ENCODE measurements at regions not wholly inside any gene's neighbourhood (a gene's known extent, or its start where the extent isn't known, plus 50 kb on each side); places are given as distances from the start of the nearest gene placed in this dataset.

DNA sequence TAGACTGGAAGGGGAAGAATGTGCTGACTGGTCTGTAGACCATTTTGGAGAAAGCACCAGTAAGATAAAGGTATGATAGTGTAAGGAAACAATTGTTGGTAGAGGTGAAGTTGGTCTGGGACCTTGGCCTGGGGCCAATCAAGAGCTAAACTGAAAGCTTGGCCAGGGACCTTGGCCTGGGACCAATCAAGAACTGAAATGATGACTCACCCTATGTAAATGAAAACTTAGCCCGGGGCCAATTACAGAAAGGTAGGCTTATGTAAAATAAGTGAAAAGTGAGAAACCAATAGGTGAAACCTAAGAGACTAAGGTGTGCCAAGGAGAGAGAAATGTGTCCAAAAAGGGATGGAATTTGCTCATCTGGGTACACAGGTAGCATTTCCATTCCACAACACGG lies 776.0 kb downstream of the C12orf50 start:
- no peak for TF ChIP-seq CTCF (IDR thresholded peaks at IDR 0.05; ENCODE audit: unreplicated experiment)
- no peak for DNase-seq (ENCODE audit: low spot score)
- Mint-ChIP-seq H3K4me3 (ENCODE audit: unreplicated experiment) (no peak overlapping the region), H3K9me3 (ENCODE audit: unreplicated experiment) (no peaks in the 10 kb centered on the region), H3K36me3 (ENCODE audit: low read depth, unreplicated experiment) (no peaks in the 10 kb centered on the region), H3K27ac (ENCODE audit: unreplicated experiment) (no peak overlapping the region), H3K4me1 (ENCODE audit: unreplicated experiment) (no peaks in the 10 kb centered on the region), H3K27me3 (ENCODE audit: unreplicated experiment) (no peaks in the 10 kb centered on the region)

GRCh38 chr12:87246726-87247125 lies 782.5 kb downstream of the C12orf50 start:
- Mint-ChIP-seq H3K9me3 (ENCODE audit: unreplicated experiment) (no peaks in the 10 kb centered on the region), H3K27ac (ENCODE audit: unreplicated experiment) (no peak overlapping the region), H3K4me1 (ENCODE audit: unreplicated experiment) (no peaks in the 10 kb centered on the region), H3K4me3 (ENCODE audit: unreplicated experiment) (no peak overlapping the region), H3K36me3 (ENCODE audit: low read depth, unreplicated experiment) (no peaks in the 10 kb centered on the region), H3K27me3 (ENCODE audit: unreplicated experiment) (no peaks in the 10 kb centered on the region)
- TF ChIP-seq CTCF (IDR thresholded peaks at IDR 0.05; ENCODE audit: unreplicated experiment), result no peak
- no peak for DNase-seq (ENCODE audit: low spot score)

DNA sequence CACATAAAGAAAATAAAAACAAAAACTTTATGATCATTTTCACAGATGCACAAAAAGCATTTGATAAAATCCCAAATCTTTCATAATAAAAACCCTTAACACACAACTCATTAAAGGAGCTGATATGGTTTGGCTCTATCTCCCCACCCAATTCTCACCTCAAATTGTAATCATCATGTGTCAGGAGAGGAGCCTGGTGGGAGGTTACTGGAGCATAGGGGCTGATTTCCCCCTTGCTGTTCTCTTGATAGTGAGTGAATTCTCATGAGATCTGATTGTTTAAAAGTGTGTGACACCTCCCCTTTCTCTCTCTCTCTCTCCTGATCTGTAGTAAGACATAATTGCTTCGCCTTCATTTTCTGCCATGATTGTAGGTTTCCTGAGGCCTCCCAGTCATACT lies 790.7 kb downstream of the C12orf50 start:
- no peaks in the 10 kb centered on the region for H3K9me3 Mint-ChIP-seq (ENCODE audit: unreplicated experiment)
- H3K27ac Mint-ChIP-seq (ENCODE audit: unreplicated experiment), result no peak overlapping the region
- no peaks in the 10 kb centered on the region for H3K4me1 Mint-ChIP-seq (ENCODE audit: unreplicated experiment)
- H3K27me3 Mint-ChIP-seq (ENCODE audit: unreplicated experiment), result no peaks in the 10 kb centered on the region
- TF ChIP-seq CTCF (IDR thresholded peaks at IDR 0.05; ENCODE audit: unreplicated experiment), result no peak
- no peaks in the 10 kb centered on the region for H3K36me3 Mint-ChIP-seq (ENCODE audit: low read depth, unreplicated experiment)
- H3K4me3 Mint-ChIP-seq (ENCODE audit: unreplicated experiment), result no peak overlapping the region
- no peak for DNase-seq (ENCODE audit: low spot score)

DNA sequence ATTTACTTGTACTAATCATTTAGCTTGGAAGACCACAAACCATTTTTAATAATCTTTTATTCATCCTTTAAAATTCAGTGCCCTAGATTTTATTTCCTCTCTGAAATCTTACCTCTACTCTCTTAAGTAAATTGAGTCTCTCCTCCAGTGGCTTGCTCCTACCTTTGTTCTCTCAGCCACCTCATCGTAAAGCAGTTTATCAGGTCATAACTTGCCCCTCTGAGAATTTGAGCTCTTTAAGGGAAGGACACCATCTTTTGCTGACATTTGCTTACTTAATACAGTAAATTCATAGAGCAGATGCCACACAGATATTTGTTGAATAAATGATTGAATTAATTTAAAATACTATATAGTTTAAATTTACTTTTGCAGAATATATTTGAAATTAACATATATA lies 794.3 kb downstream of the C12orf50 start:
- H3K4me3 Mint-ChIP-seq (ENCODE audit: unreplicated experiment), result no peak overlapping the region
- no peaks in the 10 kb centered on the region for H3K27me3 Mint-ChIP-seq (ENCODE audit: unreplicated experiment)
- no peaks in the 10 kb centered on the region for H3K4me1 Mint-ChIP-seq (ENCODE audit: unreplicated experiment)
- H3K9me3 Mint-ChIP-seq (ENCODE audit: unreplicated experiment), result no peaks in the 10 kb centered on the region
- no peaks in the 10 kb centered on the region for H3K36me3 Mint-ChIP-seq (ENCODE audit: low read depth, unreplicated experiment)
- TF ChIP-seq CTCF (IDR thresholded peaks at IDR 0.05; ENCODE audit: unreplicated experiment), result no peak
- no peak overlapping the region for H3K27ac Mint-ChIP-seq (ENCODE audit: unreplicated experiment)
- DNase-seq (ENCODE audit: low spot score), result no peak

- no peak for TF ChIP-seq CTCF (IDR thresholded peaks at IDR 0.05; ENCODE audit: unreplicated experiment)
- Mint-ChIP-seq H3K27me3 (ENCODE audit: unreplicated experiment) (no peaks in the 10 kb centered on the region), H3K4me1 (ENCODE audit: unreplicated experiment) (no peaks in the 10 kb centered on the region), H3K27ac (ENCODE audit: unreplicated experiment) (no peak overlapping the region), H3K9me3 (ENCODE audit: unreplicated experiment) (no peaks in the 10 kb centered on the region), H3K36me3 (ENCODE audit: low read depth, unreplicated experiment) (no peaks in the 10 kb centered on the region), H3K4me3 (ENCODE audit: unreplicated experiment) (no peak overlapping the region)
- no peak for DNase-seq (ENCODE audit: low spot score)
Measured at GRCh38 chr12:87233671-87234070, 795.5 kb downstream of the C12orf50 start.
